ENCODE measurements at regions not wholly inside any gene's neighbourhood (a gene's known extent, or its start where the extent isn't known, plus 50 kb on each side); places are given as distances from the start of the nearest gene placed in this dataset.

- TF ChIP-seq CTCF (IDR thresholded peaks at IDR 0.05; ENCODE audit: borderline replicate concordance, insufficient read depth, low read depth, low read length) = no peak
- H3K4me3 ChIP-seq (ENCODE audit: low read depth, low read length) = no peak overlapping the region
These were observed 1024.1 kb upstream of the LRRN3 start for GRCh38 chr7:110066843-110067242.

GRCh38 chr7:110071192-110071591, 1019.7 kb upstream of the LRRN3 start:
- no peak for TF ChIP-seq CTCF (IDR thresholded peaks at IDR 0.05; ENCODE audit: borderline replicate concordance, insufficient read depth, low read depth, low read length)
- H3K4me3 ChIP-seq (ENCODE audit: low read depth, low read length) = no peak overlapping the region

- no peak for TF ChIP-seq CTCF (IDR thresholded peaks at IDR 0.05; ENCODE audit: borderline replicate concordance, insufficient read depth, low read depth, low read length)
- H3K4me3 ChIP-seq (ENCODE audit: low read depth, low read length) = no peak overlapping the region
These were observed 1015.5 kb upstream of the LRRN3 start for GRCh38 chr7:110075450-110075849.

- no peak overlapping the region for H3K4me3 ChIP-seq (ENCODE audit: low read depth, low read length)
- TF ChIP-seq CTCF (IDR thresholded peaks at IDR 0.05; ENCODE audit: borderline replicate concordance, insufficient read depth, low read depth, low read length) = no peak
These were observed 1014.7 kb upstream of the LRRN3 start for GRCh38 chr7:110076194-110076593.

GRCh38 chr7:110084181-110084807, 1006.6 kb upstream of the LRRN3 start:
- no peak for TF ChIP-seq CTCF (IDR thresholded peaks at IDR 0.05; ENCODE audit: borderline replicate concordance, insufficient read depth, low read depth, low read length)
- no peak overlapping the region for H3K4me3 ChIP-seq (ENCODE audit: low read depth, low read length)

GRCh38 chr7:110090110-110090820, 1000.7 kb upstream of the LRRN3 start:
- TF ChIP-seq CTCF (IDR thresholded peaks at IDR 0.05; ENCODE audit: borderline replicate concordance, insufficient read depth, low read depth, low read length) = peak; percentile 30; the same call in 1 of the 2 replicates
- no peak overlapping the region for H3K4me3 ChIP-seq (ENCODE audit: low read depth, low read length)

All from GM12875 (cell line).